PFSK-1 (cell line): ENCODE measurements at regions not wholly inside any gene's neighbourhood (a gene's known extent, or its start where the extent isn't known, plus 50 kb on each side); places are given as distances from the start of the nearest gene placed in this dataset.

Experiments used
- FOXP2 ChIP-seq: optimal IDR thresholded peaks from 2 replicates; pipeline ENCODE3; 2011; ENCODE audit warnings: borderline replicate concordance, control low read depth, inconsistent platforms; ENCODE audit not compliant: insufficient read depth; ENCODE audit errors: extremely low read length, extremely low read depth
- POLR2AphosphoS5 ChIP-seq: IDR thresholded peaks from 2 replicates; pipeline ENCODE4 v1.6.1; 2012; ENCODE audit warnings: low read depth, mild to moderate bottlenecking, control low read depth, low read length, moderate library complexity
- REST ChIP-seq, 2 experiments: IDR thresholded peaks; 2 replicates each; pipeline versions ENCODE4 v1.6.1 to v1.8.0; 2011 to 2012; ENCODE audit warnings: low read depth in 2 of 2, low read length in 2 of 2, control low read depth in 1 of 2, inconsistent platforms in 1 of 2, mild to moderate bottlenecking in 1 of 2, moderate library complexity in 1 of 2; ENCODE audit not compliant: insufficient read depth in 1 of 2
- SIN3A ChIP-seq: IDR thresholded peaks from 2 replicates; pipeline ENCODE4 v1.6.1; 2012; ENCODE audit warnings: mild to moderate bottlenecking, low read length, moderate library complexity, borderline replicate concordance; ENCODE audit not compliant: insufficient read depth
- TAF1 ChIP-seq: IDR thresholded peaks from 2 replicates; pipeline ENCODE4 v1.6.1; 2012; ENCODE audit warnings: low read length, control low read depth, borderline replicate concordance; ENCODE audit not compliant: insufficient read depth

- TF ChIP-seq TAF1 (no peak), REST (IDR thresholded peaks at IDR 0.05; ENCODE audit: insufficient read depth in 1 of 2, low read depth in 2 of 2, low read length in 2 of 2) (no peak), POLR2AphosphoS5 (no peak), SIN3A (no peak), FOXP2 (no peak)
Measured at GRCh38 chr22:25405841-25406509, 158.5 kb upstream of the GRK3 start.

GRCh38 chr22:25406510-25407210 lies 157.8 kb upstream of the GRK3 start:
- TF ChIP-seq REST (IDR thresholded peaks at IDR 0.05; ENCODE audit: insufficient read depth in 1 of 2, low read depth in 2 of 2, low read length in 2 of 2) (no peak), FOXP2 (no peak), POLR2AphosphoS5 (no peak), SIN3A (no peak), TAF1 (no peak)

GRCh38 chr22:25407226-25407858 lies 157.1 kb upstream of the GRK3 start:
- TF ChIP-seq TAF1 (no peak), SIN3A (no peak), FOXP2 (no peak), REST (IDR thresholded peaks at IDR 0.05; ENCODE audit: insufficient read depth in 1 of 2, low read depth in 2 of 2, low read length in 2 of 2) (no peak), POLR2AphosphoS5 (no peak)

GRCh38 chr22:25407859-25408229 lies 156.6 kb upstream of the GRK3 start:
- no peak for TF ChIP-seq REST (IDR thresholded peaks at IDR 0.05; ENCODE audit: insufficient read depth in 1 of 2, low read depth in 2 of 2, low read length in 2 of 2)
- no peak for TF ChIP-seq FOXP2
- TF ChIP-seq SIN3A, result no peak
- TF ChIP-seq TAF1, result no peak
- no peak for TF ChIP-seq POLR2AphosphoS5
